Kasumi-1 (cell line): ENCODE measurements at regions not wholly inside any gene's neighbourhood (a gene's known extent, or its start where the extent isn't known, plus 50 kb on each side); places are given as distances from the start of the nearest gene placed in this dataset.

Experiments
- DNase-seq, 2 experiments: peaks; one replicate each; lab custom pipeline; 2025; lab: John Stamatoyannopoulos, UW

DNA sequence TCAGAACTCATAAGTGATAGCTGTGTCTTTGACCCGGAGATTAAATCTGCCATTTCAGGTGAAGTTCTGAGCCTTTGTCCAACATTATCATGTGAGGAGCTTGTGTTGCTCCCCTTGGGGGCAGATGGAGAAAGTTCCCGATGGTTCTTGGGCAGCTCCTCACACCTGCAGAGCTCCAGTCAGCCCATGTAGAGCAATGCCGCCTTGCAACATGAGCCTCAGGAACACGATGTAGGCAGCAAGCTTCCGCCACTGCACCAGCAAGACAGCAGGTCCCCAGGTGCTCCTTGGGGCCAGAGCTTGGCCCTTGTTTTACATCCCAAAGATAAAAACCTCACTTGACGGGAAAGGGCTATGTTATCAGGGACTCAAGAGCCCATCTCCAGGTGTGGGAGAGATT, 292.7 kb downstream of the IRX1 start:
- no peak for DNase-seq

DNA sequence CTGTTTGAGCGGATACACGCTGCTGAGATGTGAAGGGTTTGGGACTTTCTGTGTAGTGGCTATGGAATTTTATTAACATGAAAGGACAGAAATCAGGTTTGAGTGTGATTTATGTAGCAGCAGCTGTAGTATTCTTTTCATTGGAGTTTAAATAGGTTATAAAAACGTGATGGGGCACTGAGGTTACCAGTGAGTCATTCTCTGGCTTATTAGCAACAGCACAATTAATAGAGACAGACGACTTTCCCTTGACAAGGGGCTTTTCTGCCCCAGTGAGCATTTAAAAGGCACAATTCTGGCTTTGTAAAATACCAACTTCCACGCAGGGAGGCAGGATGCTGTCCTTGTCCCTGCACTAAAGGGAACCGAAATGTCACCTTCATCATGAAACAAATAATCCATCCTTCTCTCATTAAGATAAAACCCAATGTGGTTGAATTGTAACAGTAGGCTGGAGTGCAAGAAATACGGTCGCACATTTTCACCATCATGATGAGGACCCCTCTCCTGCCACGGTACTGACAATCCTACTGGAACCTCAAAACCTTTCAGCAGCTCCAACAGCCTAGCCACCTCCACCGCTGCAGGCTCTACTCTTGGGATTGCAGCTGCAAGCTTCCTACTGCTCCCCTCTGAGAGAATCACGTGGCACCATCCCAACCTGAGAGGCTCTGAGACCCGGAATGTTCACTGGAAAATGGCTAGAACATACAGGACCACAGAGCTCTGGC, 293.9 kb downstream of the IRX1 start:
- no peak for DNase-seq

DNA sequence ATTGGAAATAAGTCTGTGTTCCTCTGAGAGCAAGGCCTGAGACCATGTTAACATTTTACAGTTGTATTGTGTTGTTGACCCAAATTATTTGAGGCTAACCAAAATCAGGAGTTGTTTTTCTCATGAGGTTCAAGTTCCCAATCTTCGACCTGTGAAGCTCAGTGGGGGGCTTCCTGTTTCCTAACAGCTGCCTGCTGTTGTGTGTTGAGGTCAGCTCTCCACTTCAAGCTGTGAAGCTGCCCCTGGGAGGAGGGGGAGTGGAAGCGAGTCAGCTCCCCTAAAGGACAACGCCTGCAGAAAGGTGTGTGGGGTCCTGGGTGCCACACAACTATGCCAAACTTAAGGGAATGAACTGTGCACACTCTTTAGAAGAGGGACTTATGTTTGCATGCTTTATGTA, 295.5 kb downstream of the IRX1 start:
- no peak for DNase-seq

GRCh38 chr5:3893527-3893926, 297.9 kb downstream of the IRX1 start:
- no peak for DNase-seq

GRCh38 chr5:3893975-3894374, 298.3 kb downstream of the IRX1 start:
- no peak for DNase-seq

- DNase-seq = no peak
These were observed 300.5 kb downstream of the IRX1 start for GRCh38 chr5:3896098-3896497.

DNA sequence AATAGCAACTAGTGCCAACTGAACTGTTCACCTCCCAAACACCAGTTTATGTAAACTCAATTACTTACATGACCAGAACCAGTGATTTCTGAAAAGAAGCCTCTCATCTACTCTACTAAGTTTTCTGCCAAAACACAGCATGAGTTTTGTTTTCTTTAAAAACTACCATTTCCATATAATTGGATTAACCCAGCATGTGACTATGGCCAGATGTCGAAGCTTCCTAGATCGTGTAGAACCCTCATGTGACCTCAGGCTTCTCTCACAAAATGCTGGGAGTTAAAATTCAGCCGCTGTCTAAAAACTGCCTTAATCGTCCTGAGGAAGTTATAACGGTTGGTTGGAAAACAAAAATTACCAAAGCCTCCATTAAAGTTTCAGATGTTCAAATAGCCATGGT, 303.5 kb downstream of the IRX1 start:
- no peak for DNase-seq

GRCh38 chr5:3904584-3904983, 309.0 kb downstream of the IRX1 start:
- no peak for DNase-seq

- DNase-seq = no peak
These were observed 309.4 kb downstream of the IRX1 start for GRCh38 chr5:3905031-3905430.

DNA sequence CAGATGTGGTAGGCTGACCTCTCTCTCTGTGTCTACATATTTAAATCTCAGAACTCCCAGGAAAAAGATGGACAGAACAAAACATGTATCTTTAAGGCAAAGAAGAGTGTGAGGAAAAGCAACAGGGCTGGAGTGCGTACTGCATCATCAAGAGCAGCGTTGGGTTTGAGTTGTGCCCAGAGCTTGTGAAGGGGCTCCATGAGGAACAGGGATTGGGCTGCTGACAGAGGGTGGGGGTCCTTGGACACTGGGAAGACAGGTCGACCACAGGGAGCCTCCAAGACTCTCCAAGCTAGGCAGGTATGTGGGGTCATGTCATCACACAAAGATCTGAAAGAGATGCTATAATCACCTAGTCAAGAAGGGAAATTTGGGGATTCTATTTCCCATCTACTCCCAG, 309.9 kb downstream of the IRX1 start:
- DNase-seq = no peak

GRCh38 chr5:3911111-3911510, 315.5 kb downstream of the IRX1 start:
- DNase-seq = no peak

DNA sequence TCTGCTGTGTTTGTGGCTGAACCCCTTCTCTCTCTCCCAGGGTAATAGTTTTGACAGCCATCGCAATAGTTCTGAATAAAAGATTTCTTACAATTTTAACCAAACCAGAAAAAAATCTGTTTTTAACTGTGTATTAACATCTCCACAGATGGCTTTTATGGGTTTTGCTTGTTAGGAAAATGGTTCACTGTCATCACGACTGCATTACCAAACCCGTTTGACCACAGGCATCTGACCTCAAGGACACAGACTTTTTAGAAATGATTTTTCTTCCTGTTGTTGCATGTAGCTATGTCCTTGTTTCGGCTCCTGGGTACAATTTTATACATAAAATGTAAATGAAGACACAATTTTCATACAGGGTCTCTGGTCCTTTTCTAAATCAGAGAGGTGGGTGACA, 316.1 kb downstream of the IRX1 start:
- no peak for DNase-seq

DNA sequence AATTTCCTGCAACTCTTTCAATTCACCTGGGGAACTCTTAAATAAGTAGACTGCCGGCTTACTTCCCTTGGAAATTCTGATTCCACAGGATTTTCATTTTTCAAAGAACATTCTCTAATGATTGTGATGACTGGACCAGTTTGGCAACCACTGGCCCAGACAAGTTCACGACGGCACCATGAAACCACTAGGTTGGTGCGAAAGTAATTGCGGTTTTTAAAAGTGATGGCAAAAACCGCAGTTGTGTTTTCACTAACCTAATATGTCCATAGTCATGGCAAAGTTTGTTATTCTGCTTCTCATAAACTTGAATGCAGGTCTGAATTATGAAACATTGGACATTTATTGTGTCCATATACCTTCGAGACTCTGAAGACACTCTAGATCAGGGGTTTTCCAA, 317.2 kb downstream of the IRX1 start:
- DNase-seq = no peak

DNA sequence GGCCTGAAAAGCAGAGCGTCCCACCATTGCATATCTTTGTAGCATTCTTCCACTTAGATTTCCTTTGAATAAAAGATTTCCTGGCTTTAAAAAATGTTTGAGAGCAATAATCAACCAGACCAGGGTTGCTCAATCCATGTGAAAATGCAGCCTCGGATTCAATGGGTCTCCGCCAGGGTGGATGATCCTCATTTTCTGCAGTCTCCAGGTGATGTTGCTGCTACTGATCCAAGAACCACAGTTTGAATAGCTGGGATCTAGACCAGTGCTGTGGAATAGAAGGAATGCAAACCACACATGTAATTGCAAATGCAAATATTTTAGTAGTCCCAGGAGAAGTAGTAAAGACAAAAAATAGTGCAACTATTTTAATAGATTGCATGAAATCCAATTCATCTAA, 317.6 kb downstream of the IRX1 start:
- DNase-seq = no peak

GRCh38 chr5:3925022-3925421, 329.4 kb downstream of the IRX1 start:
- no peak for DNase-seq

DNA sequence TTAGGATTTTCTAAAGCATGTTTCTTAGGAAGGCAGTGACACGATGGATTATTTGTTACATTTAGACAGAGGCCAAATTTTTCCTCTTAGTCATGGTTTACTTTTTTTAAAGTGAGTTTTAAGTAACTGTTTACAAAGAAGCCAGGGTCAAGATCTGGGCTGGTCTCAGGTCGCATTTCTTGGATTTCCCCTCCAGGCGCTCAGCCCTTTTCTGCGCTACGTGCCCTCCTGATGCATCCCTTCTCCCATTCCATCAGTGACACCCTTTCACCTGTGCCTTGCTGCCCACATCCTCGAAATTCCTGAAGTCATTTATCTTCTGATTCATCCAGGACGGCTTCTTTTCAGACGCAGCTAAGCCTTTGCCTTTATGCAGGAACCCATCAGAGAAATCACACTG, 330.3 kb downstream of the IRX1 start:
- no peak for DNase-seq

DNA sequence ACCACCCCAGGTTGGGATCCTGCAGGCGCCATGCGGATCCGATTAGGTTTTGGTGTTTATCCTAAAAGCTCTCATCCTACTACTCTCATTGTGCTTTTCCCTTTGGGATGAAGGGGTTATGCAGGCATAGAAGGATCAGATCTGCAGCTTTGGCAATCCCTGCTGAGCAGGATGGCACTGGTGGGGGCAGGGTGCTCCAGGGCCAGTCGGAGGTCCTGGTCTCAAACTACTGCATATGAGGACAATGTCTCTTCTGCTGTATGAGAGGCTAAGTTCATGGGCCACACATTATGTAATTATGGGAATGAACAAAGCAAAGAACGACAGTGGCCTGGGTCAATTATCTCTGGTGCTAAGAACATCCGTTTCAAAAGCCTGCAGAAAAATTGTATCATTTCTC, 334.2 kb downstream of the IRX1 start:
- no peak for DNase-seq

DNA sequence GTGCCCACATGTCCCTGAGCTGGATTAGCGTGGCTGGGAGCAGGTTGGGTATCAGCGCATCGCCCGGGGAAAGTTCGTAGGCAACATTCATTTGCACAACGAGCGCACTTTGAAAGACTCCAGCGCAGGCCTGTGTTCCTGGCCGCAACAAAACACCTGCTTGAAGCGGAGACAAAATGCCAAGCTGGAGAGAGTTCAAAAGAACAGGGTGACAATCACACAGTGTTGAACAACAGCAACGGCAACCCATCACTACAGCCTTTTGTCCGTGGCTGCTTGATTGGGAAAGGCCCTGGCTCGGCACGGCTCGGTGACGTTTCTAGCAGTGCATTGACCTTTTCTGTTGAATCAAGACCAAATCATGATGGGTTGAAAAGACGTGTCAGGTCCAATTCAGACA, 336.3 kb downstream of the IRX1 start:
- DNase-seq = no peak

DNA sequence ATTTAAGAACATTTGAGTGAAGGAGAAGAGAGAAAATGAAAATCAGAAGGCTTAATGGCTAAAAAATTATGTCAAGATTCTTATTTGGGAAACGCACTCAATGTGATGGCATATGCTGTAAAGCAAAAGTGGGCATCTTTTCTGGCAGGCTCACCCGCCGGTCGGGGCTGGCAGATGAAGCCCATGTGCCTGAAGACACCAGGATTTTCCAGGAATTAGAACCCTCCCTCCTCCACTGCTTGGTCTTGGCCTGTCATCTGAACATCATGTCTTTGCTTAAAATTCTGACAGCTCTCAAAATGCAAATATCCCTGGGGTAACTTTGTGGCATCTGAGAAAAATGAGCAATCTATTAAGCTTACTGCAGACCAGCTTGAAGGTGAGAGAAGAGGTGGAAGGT, 337.9 kb downstream of the IRX1 start:
- DNase-seq = no peak

DNA sequence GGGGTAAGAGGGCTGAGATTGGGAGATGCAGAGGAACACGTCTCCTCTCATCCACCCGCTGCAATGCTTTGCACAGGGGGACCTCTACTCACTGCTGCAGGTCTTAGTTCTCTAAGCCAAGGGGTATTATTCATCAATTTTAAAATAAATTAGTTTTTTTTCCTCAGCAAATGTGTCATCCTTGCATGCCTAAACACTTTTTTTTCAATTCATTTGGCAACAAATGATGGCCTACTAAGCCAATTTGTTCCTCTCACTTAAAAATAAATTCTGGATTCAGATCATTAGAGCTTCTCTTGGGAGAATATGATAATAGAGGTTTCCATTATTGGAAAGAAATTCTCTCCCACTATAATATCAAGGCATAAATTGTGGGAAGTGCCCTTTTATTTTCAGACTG, 338.3 kb downstream of the IRX1 start:
- DNase-seq = no peak

GRCh38 chr5:3943859-3944258, 348.2 kb downstream of the IRX1 start:
- no peak for DNase-seq

DNA sequence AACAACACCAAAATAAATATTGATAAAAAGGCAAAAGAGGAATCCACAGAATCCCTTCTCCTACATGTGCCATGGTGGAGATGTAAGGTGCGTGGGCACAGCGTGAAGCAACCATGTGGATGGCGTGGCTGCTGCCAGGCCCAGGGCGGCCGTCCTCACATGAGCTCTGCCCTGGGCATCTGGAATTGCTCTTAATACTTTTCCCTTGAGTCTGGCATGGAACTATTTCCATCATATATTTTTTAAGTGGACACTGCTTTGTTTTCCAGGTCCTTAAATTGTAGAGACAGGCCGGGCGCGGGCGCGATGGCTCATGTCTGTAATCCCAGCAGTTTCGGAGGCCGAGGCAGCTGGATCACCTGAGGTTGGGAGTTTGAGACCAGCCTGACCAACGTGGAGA, 349.3 kb downstream of the IRX1 start:
- no peak for DNase-seq

DNA sequence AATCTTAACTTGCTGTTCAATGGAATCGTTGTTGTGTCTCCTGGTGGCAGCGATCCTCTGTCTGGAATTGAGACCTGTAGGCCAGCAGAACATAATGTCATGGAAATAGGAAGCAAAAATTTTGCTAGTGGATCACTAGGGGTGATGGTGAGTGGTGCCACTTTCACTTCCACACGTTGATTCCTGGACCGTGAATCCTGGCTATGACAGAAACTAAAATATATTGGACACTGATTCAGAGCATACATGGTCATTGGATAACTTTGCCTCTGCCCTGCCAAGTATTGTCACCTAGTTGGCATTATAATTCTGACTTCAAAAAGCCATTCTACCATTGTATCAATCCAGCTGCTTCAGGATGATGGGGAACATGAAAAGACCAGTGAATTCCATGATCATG, 353.2 kb downstream of the IRX1 start:
- no peak for DNase-seq

DNA sequence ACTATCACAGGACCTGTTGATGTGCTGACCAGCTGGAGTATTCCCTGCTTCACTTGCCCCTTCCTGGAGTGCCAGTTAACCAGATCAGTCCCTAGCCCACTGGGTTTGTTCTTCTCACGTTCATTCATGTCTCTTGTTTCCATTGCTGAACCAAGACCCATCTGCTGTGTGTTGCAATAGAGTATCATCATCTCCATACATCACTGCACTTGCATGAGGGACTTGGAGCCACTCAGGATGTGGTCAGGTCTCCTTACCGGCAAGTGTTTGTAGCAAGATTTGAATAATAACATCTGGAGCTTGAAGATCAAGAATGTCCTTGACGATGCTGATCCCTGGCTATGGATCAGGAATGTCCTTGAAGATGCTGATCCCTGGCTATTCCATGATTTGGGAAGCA, 358.6 kb downstream of the IRX1 start:
- no peak for DNase-seq

DNA sequence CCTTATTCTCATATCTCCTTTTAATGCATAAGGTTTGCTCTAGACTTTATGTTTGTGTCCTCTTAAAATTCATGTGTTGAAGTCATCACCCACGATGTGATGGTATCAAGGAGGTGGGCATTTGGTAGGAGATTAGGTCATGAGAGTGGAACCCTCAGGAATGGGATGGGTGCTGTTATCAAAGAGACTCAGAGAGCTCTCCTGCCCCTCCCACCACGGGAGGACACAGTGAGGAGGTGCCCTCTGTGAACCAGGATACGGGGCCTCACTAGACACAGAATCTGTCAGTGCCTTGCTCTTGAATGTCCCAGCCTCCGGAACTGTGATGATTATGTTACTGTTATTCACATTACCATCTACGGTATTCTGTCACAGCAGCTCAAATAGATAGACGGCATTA, 359.0 kb downstream of the IRX1 start:
- DNase-seq = no peak
